Muscle of leg (tissue), 3 donors: ENCODE measurements at regions not wholly inside any gene's neighbourhood (a gene's known extent, or its start where the extent isn't known, plus 50 kb on each side); places are given as distances from the start of the nearest gene placed in this dataset.

Experiments
- DNase-seq: peaks from one replicate; pipeline ENCODE4 v3.0.0; 2013
- H3K27ac ChIP-seq: one replicate; pipeline ENCODE4 v1.5.1; 2013; ENCODE audit warnings: mild to moderate bottlenecking, low read length, control low read depth
- H3K27me3 ChIP-seq: one replicate; pipeline ENCODE4 v1.6.1; 2013; ENCODE audit warnings: low read length; ENCODE audit not compliant: control insufficient read depth, insufficient read depth
- H3K36me3 ChIP-seq: one replicate; pipeline ENCODE4 v1.6.1; 2013; ENCODE audit warnings: low read length; ENCODE audit not compliant: control insufficient read depth, insufficient read depth
- H3K4me1 ChIP-seq: one replicate; pipeline ENCODE4 v1.6.1; 2013; ENCODE audit warnings: low read length; ENCODE audit not compliant: control insufficient read depth, insufficient read depth
- H3K4me3 ChIP-seq: one replicate; pipeline ENCODE4 v1.5.1; 2013; ENCODE audit warnings: low read length, control low read depth
- H3K9me3 ChIP-seq: replicated peaks from 2 replicates; pipeline ENCODE4 v1.6.1; 2013; ENCODE audit warnings: low read depth, low read length; ENCODE audit not compliant: control insufficient read depth
- WGBS: methylation state at CpG from one replicate; pipeline ENCODE4 v1.1.5; 2013; ENCODE audit warnings: missing lambda C conversion rate; ENCODE audit not compliant: insufficient coverage; 5-methylcytosine and 5-hydroxymethylcytosine counted together

DNA sequence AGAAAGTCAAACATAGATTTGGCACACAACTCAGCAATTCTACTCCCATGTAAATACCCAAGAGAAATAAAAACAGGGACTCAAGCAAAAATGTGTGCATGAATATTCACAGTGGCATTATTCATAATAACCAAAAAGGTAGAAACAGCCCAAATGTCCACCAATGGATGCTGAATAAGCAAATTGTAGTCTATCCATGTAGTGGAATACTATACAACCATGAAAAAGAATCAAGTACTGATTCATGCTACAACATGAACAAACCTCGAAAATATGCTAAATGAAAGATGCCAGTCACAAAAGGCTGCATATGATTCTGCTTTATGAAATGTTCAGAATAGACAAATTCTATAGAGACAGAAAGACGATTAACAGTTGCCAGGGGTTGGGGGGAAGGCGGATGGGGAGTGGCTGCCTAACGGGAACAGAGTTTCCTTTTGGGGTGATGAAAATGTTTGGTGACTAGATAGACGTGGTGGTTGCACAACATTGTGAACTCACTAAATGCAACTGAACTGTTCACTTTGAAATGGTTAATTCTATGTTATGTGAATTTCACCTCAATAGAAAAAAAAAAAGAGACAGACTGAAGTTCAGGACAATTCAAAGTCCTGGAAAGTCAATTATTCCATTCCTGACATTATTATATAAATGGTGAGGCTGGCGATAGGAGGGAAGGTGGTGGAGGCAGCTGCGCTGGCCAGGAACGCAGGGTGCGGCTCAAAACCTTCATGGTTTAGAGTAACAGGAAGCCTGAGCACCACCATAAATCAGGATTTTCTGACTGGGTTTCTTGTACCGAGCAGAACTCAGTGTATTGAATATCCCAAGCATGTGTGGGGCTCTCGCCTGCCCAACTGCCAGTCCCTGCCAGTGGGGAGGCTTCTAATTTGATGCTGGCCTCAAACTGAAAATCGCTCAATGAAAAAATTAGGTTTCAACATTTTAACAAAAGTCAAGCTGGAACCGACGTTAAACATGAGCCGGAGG lies 300.9 kb downstream of the C16orf95 start:
- H3K27me3 ChIP-seq = peaks cover 38% of the 10 kb centered on the region
- no peaks in the 10 kb centered on the region for H3K36me3 ChIP-seq
- DNase-seq = peak; percentile 57
- no peaks in the 10 kb centered on the region for H3K9me3 ChIP-seq
- peaks cover 11% of the 10 kb centered on the region for H3K4me1 ChIP-seq
- WGBS = 43% methylated on average over 8 of the region's 15 CpGs
- no peak overlapping the region for H3K4me3 ChIP-seq
- no peak overlapping the region for H3K27ac ChIP-seq

DNA sequence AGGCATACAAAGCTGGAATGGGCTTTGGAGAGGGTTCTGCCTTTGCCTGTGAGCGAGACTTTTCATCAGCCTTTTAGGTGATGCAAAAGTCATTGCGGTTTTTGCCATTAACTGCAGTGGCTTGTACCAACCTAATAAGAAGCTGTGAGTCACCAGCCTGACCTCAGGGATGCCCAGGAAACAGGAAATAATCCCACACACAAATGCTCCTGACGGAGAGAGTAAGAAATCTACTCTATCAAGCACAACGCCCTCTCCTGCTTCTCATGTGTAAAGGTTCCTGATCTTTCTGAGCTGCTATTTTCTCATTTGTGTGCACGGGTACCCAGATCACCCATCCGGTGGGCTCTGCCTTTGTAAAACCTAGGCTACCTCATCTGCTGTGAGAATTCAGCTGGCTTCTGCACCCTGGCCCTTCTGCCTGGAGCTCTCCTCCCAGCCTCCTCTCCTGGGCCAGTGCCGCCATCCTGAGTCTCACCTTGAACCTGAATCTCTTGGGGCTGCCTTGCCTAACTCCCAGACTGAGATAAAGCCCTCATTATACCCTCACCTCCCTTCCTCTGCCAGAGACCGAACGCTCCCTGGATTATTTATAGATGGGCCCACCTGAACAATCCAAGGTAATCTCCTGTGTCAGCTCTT lies 299.7 kb downstream of the C16orf95 start:
- H3K27me3 ChIP-seq = peaks cover 38% of the 10 kb centered on the region
- DNase-seq = peak; percentile 14
- no peak overlapping the region for H3K4me3 ChIP-seq
- WGBS = 39% methylated on average over 5 of the region's 9 CpGs
- H3K27ac ChIP-seq = no peak overlapping the region
- peaks cover 11% of the 10 kb centered on the region for H3K4me1 ChIP-seq
- no peaks in the 10 kb centered on the region for H3K9me3 ChIP-seq
- no peaks in the 10 kb centered on the region for H3K36me3 ChIP-seq

DNA sequence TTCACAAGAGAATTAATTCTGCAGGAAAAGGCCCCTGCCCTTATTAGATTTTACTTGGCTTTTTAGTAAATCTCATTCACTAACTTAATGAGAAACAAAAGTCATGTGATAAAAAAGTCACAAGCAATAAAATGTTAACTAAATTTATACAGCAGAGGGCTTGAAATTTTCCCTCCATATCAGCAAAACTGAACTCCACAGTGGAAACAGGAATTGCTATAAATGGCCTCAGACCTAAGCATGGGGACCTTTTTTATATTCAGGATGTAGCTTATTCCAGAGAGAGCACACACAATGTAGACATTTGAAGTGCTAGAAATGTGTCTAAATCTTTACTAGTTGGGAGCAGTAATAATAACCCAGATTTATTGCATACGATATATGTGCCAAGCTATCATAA lies 291.5 kb downstream of the C16orf95 start:
- Histone ChIP-seq H3K27me3 (peaks cover 16% of the 10 kb centered on the region), H3K9me3 (no peaks in the 10 kb centered on the region), H3K4me3 (no peak overlapping the region), H3K36me3 (no peaks in the 10 kb centered on the region), H3K4me1 (no peaks in the 10 kb centered on the region), H3K27ac (no peak overlapping the region)
- DNase-seq = peak; percentile 65
- no CpG with 5 or more reads among the region's 1 CpG for WGBS

DNA sequence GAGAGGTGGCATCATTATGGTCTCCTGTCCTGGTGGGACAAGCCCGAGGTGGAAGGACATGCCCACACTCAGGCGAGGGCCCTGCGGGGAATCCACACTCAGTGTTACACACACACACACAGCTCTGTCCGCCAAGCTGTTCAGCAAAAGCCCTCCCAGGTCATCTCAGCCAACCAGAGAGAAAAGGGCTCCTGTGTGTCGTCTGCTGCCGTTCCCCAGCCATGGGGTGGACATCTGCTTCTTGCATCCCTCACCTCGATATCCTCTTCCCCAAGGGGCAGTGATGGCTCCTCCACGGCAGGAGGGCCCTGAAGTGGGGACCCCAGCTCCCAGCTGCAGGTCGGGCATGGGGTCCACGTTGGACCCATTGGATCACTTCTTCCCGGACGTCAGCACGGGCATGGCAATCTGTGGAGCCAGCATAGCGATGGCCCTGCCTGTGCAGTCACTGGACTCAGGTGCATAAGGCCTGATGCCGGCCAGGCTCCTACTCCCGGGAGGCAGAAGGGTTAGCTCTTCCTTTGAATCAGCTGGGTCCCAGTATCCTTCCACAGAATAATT lies 290.1 kb downstream of the C16orf95 start:
- Histone ChIP-seq H3K4me1 (no peaks in the 10 kb centered on the region), H3K27ac (no peak overlapping the region), H3K4me3 (no peak overlapping the region), H3K36me3 (no peaks in the 10 kb centered on the region), H3K27me3 (peaks cover 20% of the 10 kb centered on the region), H3K9me3 (no peaks in the 10 kb centered on the region)
- WGBS = 86% methylated on average over 16 of the region's 16 CpGs
- no peak for DNase-seq

DNA sequence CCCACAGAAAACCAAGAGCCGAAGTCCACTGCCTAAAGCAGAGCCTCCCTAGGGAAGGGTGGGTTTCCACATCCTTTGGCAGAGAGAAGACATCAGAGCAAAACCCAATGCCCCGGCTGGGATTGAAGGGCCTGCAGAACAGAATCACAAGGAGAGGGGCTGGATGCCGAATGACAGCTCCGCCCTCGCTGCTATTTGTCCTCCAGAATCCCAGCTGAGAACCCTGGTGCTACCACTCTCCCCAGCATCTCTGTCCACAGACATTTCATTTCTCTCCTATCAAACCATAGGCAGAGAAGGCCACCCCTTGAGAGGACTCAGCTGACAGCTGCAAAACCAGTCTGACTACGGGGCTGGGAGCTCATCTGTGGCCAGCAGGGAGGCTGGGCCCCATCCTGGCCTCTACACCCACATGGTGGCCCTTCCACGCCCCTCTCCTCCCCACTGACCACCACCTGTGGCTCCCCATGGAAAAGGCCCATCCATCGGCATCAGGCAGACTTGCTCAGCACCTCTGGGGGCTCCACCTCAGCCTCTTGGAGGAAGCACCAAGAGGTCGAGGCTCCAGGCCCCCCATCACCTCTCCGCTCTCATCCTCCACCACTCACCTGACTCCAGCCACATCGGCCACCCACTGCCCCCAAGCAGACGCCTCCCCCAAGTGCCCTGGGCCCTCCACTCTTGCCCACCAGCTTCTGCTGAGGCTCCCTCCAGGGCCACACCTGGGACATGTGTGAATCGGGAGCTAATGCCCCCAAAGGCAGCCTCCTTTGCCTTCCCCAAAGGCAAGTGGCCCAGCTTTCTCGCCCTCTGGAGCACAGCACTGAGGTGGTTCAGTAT lies 288.5 kb downstream of the C16orf95 start:
- Histone ChIP-seq H3K4me3 (no peak overlapping the region), H3K27me3 (peaks cover 32% of the 10 kb centered on the region), H3K9me3 (no peaks in the 10 kb centered on the region), H3K4me1 (peaks cover 12% of the 10 kb centered on the region), H3K36me3 (no peaks in the 10 kb centered on the region), H3K27ac (no peak overlapping the region)
- DNase-seq = no peak
- WGBS = 76% methylated on average over 12 of the region's 14 CpGs

DNA sequence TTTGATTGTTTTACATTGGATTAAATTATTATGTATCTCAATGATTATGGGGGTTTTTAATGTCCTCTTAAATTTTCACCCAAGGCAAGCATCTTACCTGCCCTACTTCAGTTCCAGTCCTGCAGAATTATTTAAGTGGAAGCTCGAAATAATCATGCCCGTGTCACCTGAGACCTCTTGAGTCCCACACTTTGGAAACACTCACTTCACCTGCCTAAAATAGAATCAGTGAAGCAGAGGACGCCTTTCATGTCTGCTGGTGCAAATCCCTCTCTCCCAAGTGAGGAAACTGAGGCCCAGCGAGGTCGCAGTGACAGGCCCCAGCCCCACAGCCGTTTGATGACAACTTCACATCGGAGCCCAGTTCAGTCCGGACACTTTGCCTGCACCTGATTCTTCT lies 284.6 kb downstream of the C16orf95 start:
- no peak overlapping the region for H3K27ac ChIP-seq
- H3K36me3 ChIP-seq = no peaks in the 10 kb centered on the region
- WGBS = 56% methylated on average over 2 of the region's 8 CpGs
- peaks cover 12% of the 10 kb centered on the region for H3K4me1 ChIP-seq
- no peaks in the 10 kb centered on the region for H3K9me3 ChIP-seq
- peaks cover 36% of the 10 kb centered on the region for H3K27me3 ChIP-seq
- no peak overlapping the region for H3K4me3 ChIP-seq
- no peak for DNase-seq

DNA sequence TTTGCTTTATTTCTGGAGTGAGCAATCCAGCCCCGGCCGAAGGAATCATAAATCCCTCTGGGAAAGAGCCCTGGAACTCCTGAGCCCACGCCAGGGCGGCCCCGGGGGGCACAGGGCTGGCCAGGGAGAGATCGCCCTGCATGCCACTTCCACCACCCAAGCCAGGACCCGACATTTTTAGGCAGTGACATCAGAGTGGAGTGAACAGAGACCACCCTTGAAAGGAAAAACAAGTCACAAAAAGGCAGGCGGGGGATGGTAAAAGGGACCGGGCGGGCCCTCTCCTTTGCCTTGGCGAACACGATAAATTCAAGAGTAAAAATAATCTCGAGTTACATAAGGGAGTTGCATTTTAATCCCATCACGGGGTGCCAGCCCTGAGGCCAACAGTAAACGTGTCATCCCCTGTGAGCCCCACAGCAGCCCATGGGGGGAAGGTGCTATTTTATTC lies 284.1 kb downstream of the C16orf95 start:
- Histone ChIP-seq H3K27ac (no peak overlapping the region), H3K27me3 (peaks cover 33% of the 10 kb centered on the region), H3K36me3 (no peaks in the 10 kb centered on the region), H3K4me1 (peaks cover 12% of the 10 kb centered on the region), H3K9me3 (no peaks in the 10 kb centered on the region), H3K4me3 (no peak overlapping the region)
- WGBS = 65% methylated on average over 9 of the region's 15 CpGs
- DNase-seq = no peak

DNA sequence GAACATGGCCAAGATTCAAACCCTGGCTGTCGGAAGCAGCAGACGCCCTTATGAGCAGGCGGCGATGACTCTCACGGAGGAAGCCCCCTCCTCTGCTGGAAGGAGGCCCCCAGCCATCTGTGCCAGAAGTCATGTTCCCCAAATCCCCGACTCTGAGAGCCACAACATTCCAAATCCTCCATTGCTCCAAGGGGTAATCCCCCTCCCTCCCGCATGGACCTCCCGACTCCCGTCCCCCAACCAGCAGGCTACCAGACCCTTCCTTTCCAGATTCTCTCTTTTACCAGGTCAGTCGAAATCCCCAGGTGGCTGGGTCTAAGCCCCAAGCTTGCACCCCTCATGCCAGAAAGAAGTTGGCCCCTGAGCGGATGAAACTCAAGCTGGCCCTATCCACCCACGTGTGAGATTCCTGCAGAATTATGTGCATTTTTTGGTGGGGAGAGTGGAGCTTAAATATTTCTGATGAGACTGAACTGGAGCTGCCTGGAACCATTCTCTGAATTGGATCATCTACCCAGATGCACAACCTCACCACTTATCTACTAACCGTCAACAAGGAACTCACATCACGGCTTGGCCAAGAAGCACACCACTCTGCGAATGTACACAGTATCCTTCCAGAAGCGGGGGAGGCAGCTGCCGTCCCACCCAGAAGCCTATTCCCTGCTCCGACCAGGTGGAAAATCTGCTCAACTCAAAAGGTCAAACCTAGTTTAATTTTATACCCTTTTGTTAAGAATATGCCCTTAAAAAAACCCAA lies 283.5 kb downstream of the C16orf95 start:
- Histone ChIP-seq H3K27ac (no peak overlapping the region), H3K36me3 (no peaks in the 10 kb centered on the region), H3K9me3 (no peaks in the 10 kb centered on the region), H3K4me3 (no peak overlapping the region), H3K27me3 (peaks cover 33% of the 10 kb centered on the region), H3K4me1 (peaks cover 12% of the 10 kb centered on the region)
- peak; percentile 56 for DNase-seq
- 28% methylated on average over 8 of the region's 18 CpGs for WGBS

DNA sequence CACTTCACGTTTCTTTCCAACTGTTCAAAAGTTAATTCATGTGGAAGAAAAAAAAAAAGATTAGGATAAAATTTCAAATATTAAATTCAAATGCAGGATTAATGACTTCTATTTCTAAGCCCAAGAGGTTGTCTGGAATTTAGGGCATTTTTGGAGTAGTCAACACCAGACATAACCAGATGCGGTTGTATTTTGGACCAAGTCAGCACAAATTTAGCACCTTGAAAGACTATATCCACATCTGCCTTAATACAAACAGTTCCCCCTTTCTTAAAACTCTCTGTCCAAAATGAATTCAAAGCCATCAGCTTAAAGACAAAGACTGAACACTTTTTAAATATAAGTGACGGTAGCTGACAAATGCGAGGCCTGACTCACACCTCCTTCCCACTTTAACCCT lies 282.9 kb downstream of the C16orf95 start:
- Histone ChIP-seq H3K4me3 (no peak overlapping the region), H3K27me3 (peaks cover 32% of the 10 kb centered on the region), H3K36me3 (no peaks in the 10 kb centered on the region), H3K27ac (no peak overlapping the region), H3K4me1 (peaks cover 12% of the 10 kb centered on the region), H3K9me3 (no peaks in the 10 kb centered on the region)
- WGBS = no CpG with 5 or more reads among the region's 4 CpGs
- no peak for DNase-seq
